Left kidney (tissue), 1 donor: ENCODE measurements at regions not wholly inside any gene's neighbourhood (a gene's known extent, or its start where the extent isn't known, plus 50 kb on each side); places are given as distances from the start of the nearest gene placed in this dataset.
A peak's percentile ranks its signal among the peaks of the same experiment; 100 is the strongest.
"Not testable (repeated sequence)": the region's sequence is repeated elsewhere in the genome, so short reads cannot be mapped to it uniquely, and the experiment has no call there.

Experiments used
- DNase-seq: peaks from one replicate; pipeline ENCODE4 v3.0.0-alpha.2; 2013

- no peak for DNase-seq
Observed at GRCh38 chr15:53212785-53213184, 422.6 kb upstream of the ONECUT1 start.

GRCh38 chr15:53210653-53211052 is 420.5 kb upstream of the ONECUT1 start:
- no peak for DNase-seq

DNA sequence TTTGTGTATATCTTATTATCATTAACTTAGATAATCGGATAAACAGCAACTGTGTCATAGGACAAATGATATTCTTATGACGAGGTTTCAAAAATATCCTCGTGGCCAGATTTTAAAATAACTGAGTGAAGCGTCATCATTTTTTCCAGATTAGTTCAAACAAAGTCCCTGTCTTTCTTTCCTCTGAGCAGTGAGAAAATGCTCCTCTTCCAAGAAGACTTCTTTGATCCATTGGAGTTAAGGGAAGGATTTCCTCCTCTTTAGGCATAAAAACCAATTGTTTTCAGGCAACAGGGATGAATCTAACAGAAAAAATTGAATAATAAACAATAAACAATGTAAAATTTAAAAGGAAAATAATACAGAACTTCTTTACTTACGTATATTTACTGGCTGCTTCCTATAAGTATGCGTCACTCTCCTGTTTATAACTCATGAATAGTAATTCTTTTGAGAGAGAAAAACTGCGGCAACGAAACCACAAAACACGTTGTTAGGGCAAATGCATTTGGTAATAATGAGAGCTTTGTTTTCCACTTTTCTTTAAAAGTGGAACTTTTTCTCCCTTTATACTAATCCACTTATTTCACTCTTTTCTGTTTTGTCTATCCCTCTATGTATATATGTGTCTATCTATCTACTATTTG is 419.4 kb upstream of the ONECUT1 start:
- DNase-seq = no peak

DNA sequence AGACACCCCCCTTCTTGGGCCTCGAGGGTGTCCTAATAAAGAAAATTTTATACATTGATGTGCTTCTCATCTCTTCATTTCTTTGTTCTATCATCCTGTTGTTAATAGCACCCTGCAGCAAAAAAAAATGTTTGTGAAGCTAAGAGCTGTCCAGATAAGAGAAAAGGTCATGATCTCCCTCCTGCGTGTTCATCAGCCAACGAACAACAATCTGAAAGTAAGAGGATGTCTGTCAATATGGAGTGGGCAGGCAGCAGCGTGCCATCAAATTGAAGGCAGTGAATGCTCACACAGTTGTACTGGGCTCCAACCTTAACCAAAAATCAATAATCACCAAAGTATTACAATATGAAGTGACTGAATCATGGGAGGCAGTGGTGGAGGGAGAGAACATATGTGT is 418.6 kb upstream of the ONECUT1 start:
- DNase-seq = no peak

DNA sequence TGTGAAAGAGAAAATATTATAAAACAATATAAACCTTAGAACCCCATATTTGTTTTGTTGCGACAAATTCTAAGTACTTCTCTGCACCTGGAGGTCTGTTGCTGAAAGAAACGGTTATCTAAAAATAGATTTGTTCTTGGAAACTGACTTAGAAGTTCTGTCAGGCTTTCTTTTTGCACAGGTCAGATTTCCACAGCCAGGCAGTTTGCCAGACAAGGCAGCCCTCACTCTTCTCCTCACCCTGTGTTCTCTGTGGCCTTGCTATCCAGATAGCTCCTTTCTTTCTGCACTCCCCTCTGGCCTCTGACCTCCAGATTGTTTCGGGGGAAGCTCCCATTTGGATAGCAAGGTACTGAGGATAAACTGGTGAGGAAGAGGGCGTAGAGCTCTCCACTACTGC is 413.3 kb upstream of the ONECUT1 start:
- no peak for DNase-seq

GRCh38 chr15:53202876-53203275 is 412.7 kb upstream of the ONECUT1 start:
- DNase-seq = no peak

GRCh38 chr15:53197426-53197839 is 407.3 kb upstream of the ONECUT1 start:
- peak; percentile 44 for DNase-seq

GRCh38 chr15:53196788-53197187 is 406.7 kb upstream of the ONECUT1 start:
- no peak for DNase-seq

GRCh38 chr15:53196242-53196641 is 406.1 kb upstream of the ONECUT1 start:
- no peak for DNase-seq

DNA sequence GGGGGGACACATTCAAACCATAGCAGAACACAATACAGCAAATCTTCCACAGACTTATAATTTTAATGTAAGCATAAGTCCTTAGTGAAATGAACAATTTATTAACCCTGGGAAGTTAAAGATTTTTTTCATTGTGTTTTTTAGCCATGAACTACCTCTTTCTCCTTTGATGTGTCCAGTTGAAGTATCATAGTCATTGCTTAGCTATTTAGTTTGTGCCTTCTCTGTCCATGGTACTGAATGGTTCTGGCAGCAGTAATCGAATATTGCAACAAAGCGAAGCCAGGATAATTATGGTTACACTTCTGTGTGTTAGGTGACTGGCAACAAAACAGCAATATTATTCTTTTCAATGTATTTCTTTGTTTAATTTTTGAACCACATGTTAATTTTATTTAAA is 403.0 kb upstream of the ONECUT1 start:
- DNase-seq = peak; percentile 48

- no peak for DNase-seq
Observed at GRCh38 chr15:53189860-53190259, 399.7 kb upstream of the ONECUT1 start.

DNA sequence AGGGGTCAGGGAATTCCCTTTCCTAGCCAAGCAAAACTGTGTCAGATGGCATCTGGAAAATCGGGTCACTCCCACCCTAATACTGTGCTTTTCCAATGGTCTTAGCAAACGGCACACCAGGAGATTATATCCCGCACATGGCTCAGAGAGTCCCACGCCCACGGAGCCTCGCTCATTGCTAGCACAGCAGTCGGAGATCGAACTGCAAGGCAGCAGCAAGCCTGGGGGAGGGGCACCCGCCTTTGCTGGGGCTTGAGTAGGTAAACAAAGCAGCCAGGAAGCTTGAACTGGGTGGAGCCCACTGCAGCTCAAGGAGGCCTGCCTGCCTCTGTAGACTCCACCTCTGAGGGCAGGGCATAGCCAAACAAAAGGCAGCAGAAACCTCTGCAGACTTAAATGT is 393.3 kb upstream of the ONECUT1 start:
- DNase-seq = not testable (repeated sequence)

GRCh38 chr15:53171571-53171970 is 381.4 kb upstream of the ONECUT1 start:
- no peak for DNase-seq

DNA sequence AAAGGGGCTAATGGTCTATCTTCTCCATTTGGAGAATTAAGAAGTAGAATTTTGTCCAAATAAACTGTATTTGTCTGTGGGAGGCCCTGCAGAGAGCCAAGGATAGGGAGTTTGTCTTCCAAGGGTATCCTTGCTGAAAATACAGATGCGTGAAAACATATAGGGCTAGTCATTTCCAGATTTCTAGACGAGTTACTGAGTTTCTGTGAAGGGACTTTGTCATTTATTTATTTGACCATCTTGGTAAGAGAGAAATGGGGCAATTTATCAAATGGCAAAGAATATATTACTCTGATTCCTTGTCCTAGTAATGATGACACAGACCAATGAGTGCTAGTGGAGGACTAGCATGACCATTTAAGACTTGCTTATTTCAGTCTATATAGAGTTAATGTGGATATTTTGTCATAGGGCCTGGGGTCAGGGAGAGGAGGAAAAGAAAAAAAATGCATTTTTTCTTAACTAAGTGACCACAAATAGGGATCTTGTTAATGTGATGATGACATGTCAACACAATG is 376.6 kb upstream of the ONECUT1 start:
- no peak for DNase-seq

- no peak for DNase-seq
Observed at GRCh38 chr15:53165988-53166683, 376.0 kb upstream of the ONECUT1 start.

GRCh38 chr15:53160092-53160704 is 370.1 kb upstream of the ONECUT1 start:
- no peak for DNase-seq

DNA sequence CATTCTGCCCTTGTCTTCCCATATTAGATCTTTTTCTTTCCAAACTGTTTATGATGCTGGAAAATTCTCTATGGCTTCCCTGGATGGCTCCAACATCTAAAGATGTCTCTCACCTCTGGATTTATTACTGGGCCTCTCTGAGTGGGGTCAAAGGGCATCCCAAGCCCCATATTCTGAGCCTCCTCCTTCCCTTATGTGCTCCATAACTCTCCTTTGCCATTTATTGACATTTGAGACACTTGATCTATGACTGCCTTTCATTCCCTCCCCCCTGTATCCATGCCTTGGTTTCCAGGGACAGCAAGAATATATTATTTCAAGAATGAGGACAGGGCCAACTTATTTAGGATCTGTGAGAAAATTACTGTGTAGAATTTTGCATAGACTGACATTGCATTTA is 369.3 kb upstream of the ONECUT1 start:
- no peak for DNase-seq

DNA sequence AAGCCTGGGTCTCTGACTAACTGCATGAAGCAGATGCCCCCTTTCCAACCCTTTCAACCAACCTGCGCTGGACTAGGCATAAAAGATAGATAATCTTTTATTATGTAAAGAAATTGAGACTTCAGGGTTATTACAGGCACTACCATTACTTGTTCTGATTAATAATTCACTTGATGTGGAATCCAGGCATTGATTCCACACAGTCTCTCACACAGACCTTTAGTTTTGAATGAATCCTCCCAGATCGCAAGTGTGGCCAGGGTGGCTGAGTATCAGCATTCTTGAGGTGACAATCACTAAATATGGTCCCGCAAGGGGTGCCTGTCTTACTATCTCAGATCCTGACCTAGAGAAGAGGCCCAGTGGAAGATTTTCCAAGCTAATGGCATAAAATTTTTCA is 368.9 kb upstream of the ONECUT1 start:
- no peak for DNase-seq

DNA sequence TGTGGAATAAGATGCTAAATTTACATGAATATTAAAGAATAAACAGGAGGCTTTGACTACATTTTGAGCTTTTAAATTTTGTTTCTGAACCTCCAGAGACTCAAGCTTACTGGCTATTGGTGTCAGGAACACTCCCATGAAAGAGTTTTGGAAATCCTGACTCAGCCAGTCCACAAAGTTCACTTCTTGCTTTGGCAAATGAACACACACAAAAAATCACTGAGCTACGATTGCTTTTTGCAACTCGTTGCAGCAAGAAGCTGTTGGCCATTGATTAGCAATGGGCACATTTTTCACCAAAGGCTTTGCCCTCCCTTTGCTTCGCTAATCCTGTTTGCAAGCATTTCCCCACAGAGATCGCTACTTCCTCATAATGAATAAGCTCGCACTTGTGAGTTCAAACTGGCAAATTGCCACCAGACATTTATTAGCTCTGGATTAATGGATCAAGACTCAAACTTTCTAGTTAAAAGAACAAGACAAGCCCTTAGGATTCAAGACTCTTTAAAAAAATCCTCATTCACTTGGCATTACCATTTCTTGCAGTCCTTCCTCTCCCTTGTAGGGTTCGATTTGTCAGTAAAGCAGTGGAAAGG is 343.2 kb upstream of the ONECUT1 start:
- no peak for DNase-seq

- DNase-seq = no peak
Observed at GRCh38 chr15:53130943-53131342, 340.8 kb upstream of the ONECUT1 start.

- DNase-seq = no peak
Observed at GRCh38 chr15:53129121-53129904, 339.2 kb upstream of the ONECUT1 start.

DNA sequence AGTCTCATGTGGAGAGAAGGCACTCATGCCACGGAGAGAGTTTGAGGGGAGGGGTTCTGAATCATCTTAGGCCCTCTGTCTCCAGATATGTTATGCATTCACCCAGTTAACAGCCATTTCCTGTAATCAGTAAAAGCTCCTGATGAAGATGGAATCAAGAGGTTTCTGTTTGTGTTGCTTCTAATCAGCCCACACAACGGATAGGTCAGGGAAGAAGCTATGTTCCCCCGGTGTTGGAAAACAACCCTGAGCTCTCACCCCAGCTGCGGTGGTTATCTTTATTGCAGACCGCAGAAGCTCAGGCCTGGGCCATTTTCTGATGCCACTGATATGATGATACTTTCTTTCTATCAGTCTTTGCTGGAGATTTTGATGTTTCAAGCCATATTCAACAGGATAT is 338.5 kb upstream of the ONECUT1 start:
- DNase-seq = no peak
